Nephron progenitor cell (in vitro differentiated cells): ENCODE measurements at regions not wholly inside any gene's neighbourhood (a gene's known extent, or its start where the extent isn't known, plus 50 kb on each side); places are given as distances from the start of the nearest gene placed in this dataset.
A peak's percentile ranks its signal among the peaks of the same experiment; 100 is the strongest.
"Not testable (repeated sequence)": the region's sequence is repeated elsewhere in the genome, so short reads cannot be mapped to it uniquely, and the experiment has no call there.

Source experiments
- DNase-seq: peaks from one replicate; pipeline ENCODE4 v3.0.0; 2021
- H3K27ac Mint-ChIP-seq: 2 replicates; pipeline ENCODE4 v1.8.0; 2021; ENCODE audit warnings: mild to moderate bottlenecking, moderate library complexity, mixed read lengths
- H3K27me3 Mint-ChIP-seq: 2 replicates; pipeline ENCODE4 v1.8.0; 2021; ENCODE audit warnings: mild to moderate bottlenecking, low read depth, mixed read lengths; ENCODE audit not compliant: poor library complexity
- H3K36me3 Mint-ChIP-seq: 2 replicates; pipeline ENCODE4 v1.8.0; 2021; ENCODE audit warnings: low read depth, mixed read lengths
- H3K4me1 Mint-ChIP-seq: 2 replicates; pipeline ENCODE4 v1.8.0; 2021; ENCODE audit warnings: mixed read lengths
- H3K4me3 Mint-ChIP-seq: 2 replicates; pipeline ENCODE4 v1.8.0; 2021; ENCODE audit warnings: mild to moderate bottlenecking, moderate library complexity, mixed read lengths
- H3K9me3 Mint-ChIP-seq: 2 replicates; pipeline ENCODE4 v1.8.0; 2021; ENCODE audit warnings: mild to moderate bottlenecking, moderate library complexity, mixed read lengths
- TF ChIP-seq, protein P1 (sequence below): fragments of 200-600 bp; sonication (generic); IDR thresholded peaks from 2 replicates; pipeline ENCODE4 v1.5.0; 2021; ENCODE audit warnings: antibody characterized with exemption

DNA sequence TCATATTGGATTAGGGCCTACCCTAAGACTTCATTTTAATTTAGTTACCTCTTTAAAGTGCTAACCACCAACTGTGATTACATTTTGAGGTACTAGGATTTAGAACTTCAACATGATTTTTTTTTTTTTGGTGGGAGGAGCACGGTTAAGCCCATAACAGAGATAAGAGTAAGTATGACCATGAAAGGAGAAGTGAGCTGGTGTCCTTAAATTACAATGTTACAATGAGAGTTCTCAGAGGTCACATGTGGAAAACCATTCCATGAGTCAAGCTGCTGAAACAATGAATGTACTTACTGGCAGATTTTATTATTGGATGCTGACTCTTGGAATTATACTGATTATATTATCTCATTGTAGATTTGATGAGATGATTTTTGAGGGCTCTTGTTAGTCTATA lies 779.3 kb upstream of the CITED2 start:
- H3K27me3 Mint-ChIP-seq = no peaks in the 10 kb centered on the region
- peaks cover 5% of the 10 kb centered on the region for H3K36me3 Mint-ChIP-seq
- no peak for DNase-seq
- H3K4me3 Mint-ChIP-seq = no peak overlapping the region
- H3K9me3 Mint-ChIP-seq = peaks cover 10% of the 10 kb centered on the region
- peak overlapping the region; percentile 4 for H3K27ac Mint-ChIP-seq
- H3K4me1 Mint-ChIP-seq = no peaks in the 10 kb centered on the region
- TF ChIP-seq, protein P1, sequence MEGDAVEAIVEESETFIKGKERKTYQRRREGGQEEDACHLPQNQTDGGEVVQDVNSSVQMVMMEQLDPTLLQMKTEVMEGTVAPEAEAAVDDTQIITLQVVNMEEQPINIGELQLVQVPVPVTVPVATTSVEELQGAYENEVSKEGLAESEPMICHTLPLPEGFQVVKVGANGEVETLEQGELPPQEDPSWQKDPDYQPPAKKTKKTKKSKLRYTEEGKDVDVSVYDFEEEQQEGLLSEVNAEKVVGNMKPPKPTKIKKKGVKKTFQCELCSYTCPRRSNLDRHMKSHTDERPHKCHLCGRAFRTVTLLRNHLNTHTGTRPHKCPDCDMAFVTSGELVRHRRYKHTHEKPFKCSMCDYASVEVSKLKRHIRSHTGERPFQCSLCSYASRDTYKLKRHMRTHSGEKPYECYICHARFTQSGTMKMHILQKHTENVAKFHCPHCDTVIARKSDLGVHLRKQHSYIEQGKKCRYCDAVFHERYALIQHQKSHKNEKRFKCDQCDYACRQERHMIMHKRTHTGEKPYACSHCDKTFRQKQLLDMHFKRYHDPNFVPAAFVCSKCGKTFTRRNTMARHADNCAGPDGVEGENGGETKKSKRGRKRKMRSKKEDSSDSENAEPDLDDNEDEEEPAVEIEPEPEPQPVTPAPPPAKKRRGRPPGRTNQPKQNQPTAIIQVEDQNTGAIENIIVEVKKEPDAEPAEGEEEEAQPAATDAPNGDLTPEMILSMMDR = no peak

DNA sequence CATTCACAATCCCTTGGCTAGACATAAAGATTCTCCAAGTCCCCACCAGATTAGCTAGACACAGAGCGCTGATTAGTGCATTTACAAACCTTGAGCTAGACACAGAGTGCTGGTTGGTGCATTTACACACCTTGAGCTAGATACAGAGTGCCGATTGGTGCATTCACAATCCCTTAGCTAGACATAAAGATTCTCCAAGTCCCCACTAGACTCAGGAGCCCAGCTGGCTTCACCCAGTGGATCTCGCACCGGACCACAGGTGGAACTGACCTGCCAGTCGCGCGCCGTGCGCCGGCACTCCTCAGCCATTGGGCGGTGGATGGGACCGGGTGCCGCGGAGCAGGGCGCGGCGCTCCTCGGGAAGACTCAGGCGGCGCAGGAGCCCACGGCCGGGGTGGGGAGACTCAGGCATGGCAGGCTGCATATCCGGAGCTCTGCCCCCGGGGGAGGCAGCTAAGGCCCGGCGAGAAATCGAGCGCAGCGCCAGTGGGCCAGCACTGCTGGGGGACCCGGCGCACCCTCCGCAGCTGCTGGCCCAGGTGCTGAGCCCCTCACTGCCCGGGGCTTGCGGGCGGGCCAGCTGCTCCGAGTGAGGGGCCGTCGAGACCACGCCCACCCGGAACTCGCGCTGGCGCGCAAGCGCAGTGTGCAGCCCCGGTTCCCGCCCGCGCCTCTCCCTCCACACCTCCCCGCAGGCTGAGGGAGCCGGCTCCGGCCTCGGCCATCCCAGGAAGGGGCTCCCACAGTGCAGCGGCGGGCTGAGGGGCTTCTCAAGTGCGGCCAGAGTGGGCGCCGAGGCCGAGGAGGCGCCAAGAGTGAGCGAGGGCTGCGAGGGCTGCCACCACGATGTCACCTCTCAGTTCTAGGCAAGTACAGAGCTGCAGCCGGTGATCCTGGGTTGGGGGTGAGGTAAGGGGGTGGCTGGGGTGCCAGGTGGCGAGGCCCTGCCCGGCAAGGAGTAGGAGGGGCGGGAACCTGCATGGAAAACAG lies 773.7 kb upstream of the CITED2 start:
- H3K9me3 Mint-ChIP-seq = peaks cover 15% of the 10 kb centered on the region
- not testable (repeated sequence) for H3K4me3 Mint-ChIP-seq, H3K27me3 Mint-ChIP-seq, H3K36me3 Mint-ChIP-seq, H3K4me1 Mint-ChIP-seq, DNase-seq, H3K27ac Mint-ChIP-seq

DNA sequence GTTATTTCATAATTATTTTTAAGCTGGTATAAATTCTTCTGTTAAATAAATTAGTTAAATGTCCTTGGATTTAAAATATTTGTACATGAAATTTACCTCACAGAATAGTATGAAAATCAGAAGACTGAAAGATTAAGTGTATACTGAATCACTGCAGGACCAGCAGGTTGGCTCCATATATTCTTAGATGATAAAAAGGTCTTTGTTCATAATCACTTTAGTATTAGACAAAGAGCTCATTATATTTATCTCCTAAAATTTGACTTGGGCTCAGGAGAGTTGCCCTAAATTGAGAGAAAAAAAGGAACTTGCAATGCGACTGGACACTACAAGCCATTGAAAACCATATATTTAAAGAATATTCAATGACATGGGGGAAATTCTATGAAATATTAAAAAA lies 766.4 kb upstream of the CITED2 start:
- peaks cover 10% of the 10 kb centered on the region for H3K4me1 Mint-ChIP-seq
- peaks cover 1% of the 10 kb centered on the region for H3K36me3 Mint-ChIP-seq
- TF ChIP-seq, protein P1 = no peak
- H3K27ac Mint-ChIP-seq = no peak overlapping the region
- H3K27me3 Mint-ChIP-seq = peaks cover 2% of the 10 kb centered on the region
- H3K9me3 Mint-ChIP-seq = peaks cover 10% of the 10 kb centered on the region
- DNase-seq = no peak
- no peak overlapping the region for H3K4me3 Mint-ChIP-seq

DNA sequence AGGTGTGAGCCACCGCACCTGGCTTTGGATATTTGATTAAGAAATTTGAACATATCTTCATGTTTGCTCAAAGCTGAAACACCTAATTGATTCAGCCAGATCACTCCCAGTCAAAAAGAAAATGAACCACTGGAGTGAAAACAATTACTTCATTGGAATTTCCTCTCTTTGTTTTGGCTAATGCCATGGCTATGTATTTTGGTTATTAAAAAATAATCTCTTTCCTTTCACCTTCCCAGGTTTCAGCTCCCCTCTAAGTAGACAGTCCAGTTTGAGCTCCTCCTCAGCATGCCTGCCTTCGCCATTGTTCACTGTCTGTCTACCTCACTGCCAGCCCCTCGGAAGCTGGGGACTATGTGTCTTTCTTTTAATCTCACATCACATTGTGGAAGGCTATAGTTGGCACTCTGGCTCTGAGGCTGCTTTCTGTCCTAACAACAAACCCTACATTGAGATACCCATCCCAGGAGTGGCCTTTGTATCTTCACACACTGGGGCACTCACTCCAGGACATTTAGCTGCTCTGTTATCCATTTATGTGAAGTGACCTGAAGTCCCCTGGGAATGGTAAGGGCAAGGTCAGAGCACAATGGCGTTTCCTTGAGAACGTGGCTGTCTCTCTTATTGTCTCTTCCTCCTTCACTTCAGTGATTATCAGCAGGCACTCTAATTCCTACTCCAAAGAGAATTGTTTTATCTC lies 764.0 kb upstream of the CITED2 start:
- peak overlapping the region; percentile 23 for H3K27ac Mint-ChIP-seq

GRCh38 chr6:140134224-140134623 lies 759.8 kb upstream of the CITED2 start:
- Mint-ChIP-seq H3K27me3 (peaks cover 1% of the 10 kb centered on the region), H3K4me1 (peaks cover 10% of the 10 kb centered on the region), H3K9me3 (peaks cover 57% of the 10 kb centered on the region), H3K27ac (no peak overlapping the region), H3K4me3 (no peak overlapping the region), H3K36me3 (peaks cover 21% of the 10 kb centered on the region)
- DNase-seq = no peak
- TF ChIP-seq, protein P1 = no peak

More for the DNA sequence above, 764.0 kb upstream of the CITED2 start:
- no peak overlapping the region for H3K4me3 Mint-ChIP-seq
- TF ChIP-seq, protein P1 = no peak
- DNase-seq = no peak
- H3K27me3 Mint-ChIP-seq = no peaks in the 10 kb centered on the region
- peaks cover 12% of the 10 kb centered on the region for H3K36me3 Mint-ChIP-seq
- H3K4me1 Mint-ChIP-seq = peaks cover 10% of the 10 kb centered on the region
- H3K9me3 Mint-ChIP-seq = peaks cover 33% of the 10 kb centered on the region

- Mint-ChIP-seq H3K36me3 (peaks cover 20% of the 10 kb centered on the region), H3K4me3 (no peak overlapping the region), H3K27ac (no peak overlapping the region), H3K4me1 (no peaks in the 10 kb centered on the region), H3K27me3 (peaks cover 4% of the 10 kb centered on the region), H3K9me3 (peaks cover 67% of the 10 kb centered on the region)
- TF ChIP-seq, protein P1 = no peak
- DNase-seq = no peak
Observed at GRCh38 chr6:140130074-140130473, 755.6 kb upstream of the CITED2 start.
